ENCODE measurements at regions not wholly inside any gene's neighbourhood (a gene's known extent, or its start where the extent isn't known, plus 50 kb on each side); places are given as distances from the start of the nearest gene placed in this dataset.

GRCh38 chr4:36003051-36003450 is 241.3 kb downstream of the ARAP2 start:
- ATAC-seq: no peak
- TF ChIP-seq TSHZ2 (CRISPR knock-in tag; IDR thresholded peaks at IDR 0.05) (no peak), ZC3H10 (CRISPR knock-in tag; IDR thresholded peaks at IDR 0.05) (no peak), ZFP3 (CRISPR knock-in tag; IDR thresholded peaks at IDR 0.05) (no peak), PPARA (CRISPR knock-in tag; IDR thresholded peaks at IDR 0.05; ENCODE audit: borderline replicate concordance) (no peak), PATZ1 (CRISPR knock-in tag; IDR thresholded peaks at IDR 0.05; ENCODE audit: borderline replicate concordance) (no peak), CSDC2 (CRISPR knock-in tag; IDR thresholded peaks at IDR 0.05) (no peak), ZNF8 (CRISPR knock-in tag; IDR thresholded peaks at IDR 0.05) (no peak), ISL1 (CRISPR knock-in tag; IDR thresholded peaks at IDR 0.05) (no peak), OSR1 (CRISPR knock-in tag; IDR thresholded peaks at IDR 0.05) (no peak), BACH2 (CRISPR knock-in tag; IDR thresholded peaks at IDR 0.05; ENCODE audit: borderline replicate concordance) (no peak), CREB5 (CRISPR knock-in tag; IDR thresholded peaks at IDR 0.05; ENCODE audit: low read depth) (no peak), TCF4 (CRISPR knock-in tag; IDR thresholded peaks at IDR 0.05; ENCODE audit: borderline replicate concordance) (no peak), ZFP30 (CRISPR knock-in tag; IDR thresholded peaks at IDR 0.05) (no peak), CSRNP3 (CRISPR knock-in tag; IDR thresholded peaks at IDR 0.05) (no peak), RARB (CRISPR knock-in tag; IDR thresholded peaks at IDR 0.05) (no peak), GLIS3 (CRISPR knock-in tag; IDR thresholded peaks at IDR 0.05) (no peak), ESRRG (CRISPR knock-in tag; IDR thresholded peaks at IDR 0.05) (no peak), TOX (CRISPR knock-in tag; IDR thresholded peaks at IDR 0.05; ENCODE audit: borderline replicate concordance) (no peak), ARNTL (CRISPR knock-in tag; IDR thresholded peaks at IDR 0.05; ENCODE audit: borderline replicate concordance, low read depth) (no peak)

GRCh38 chr4:36004204-36004851 is 240.0 kb downstream of the ARAP2 start:
- ATAC-seq: no peak
- no peak for TF ChIP-seq TSHZ2 (CRISPR knock-in tag; IDR thresholded peaks at IDR 0.05)
- TF ChIP-seq ESRRG (CRISPR knock-in tag; IDR thresholded peaks at IDR 0.05): no peak
- TF ChIP-seq BACH2 (CRISPR knock-in tag; IDR thresholded peaks at IDR 0.05; ENCODE audit: borderline replicate concordance): no peak
- TF ChIP-seq CSRNP3 (CRISPR knock-in tag; IDR thresholded peaks at IDR 0.05): no peak
- TF ChIP-seq POU6F1 (CRISPR knock-in tag; IDR thresholded peaks at IDR 0.05; ENCODE audit: borderline replicate concordance, low read depth): no peak
- TF ChIP-seq ZNF565 (CRISPR knock-in tag; conservative IDR thresholded peaks at IDR 0.05; ENCODE audit: low read depth): no peak
- TF ChIP-seq ZFP3 (CRISPR knock-in tag; IDR thresholded peaks at IDR 0.05): no peak
- TF ChIP-seq RARB (CRISPR knock-in tag; IDR thresholded peaks at IDR 0.05): no peak
- TF ChIP-seq CSDC2 (CRISPR knock-in tag; IDR thresholded peaks at IDR 0.05): no peak

Measured in SK-N-SH treated with all-trans-retinoic acid at 6 μM for 48 hours (cell line).